Thyroid gland (tissue), 4 donors: ENCODE measurements at regions not wholly inside any gene's neighbourhood (a gene's known extent, or its start where the extent isn't known, plus 50 kb on each side); places are given as distances from the start of the nearest gene placed in this dataset.
"Not testable (repeated sequence)": the region's sequence is repeated elsewhere in the genome, so short reads cannot be mapped to it uniquely, and the experiment has no call there.

Source experiments
- POLR2A ChIP-seq, 2 donors: fragments of 450-650 bp; IDR thresholded peaks; one replicate each; pipeline ENCODE4 v1.6.1; 2017; ENCODE audit warnings: antibody characterized with exemption in 2 of 2, mild to moderate bottlenecking in 2 of 2, moderate library complexity in 1 of 2
- TF ChIP-seq, protein P1 (sequence below), 6 experiments: fragments of 200-600 bp in 3 of 6; fragments of 450-650 bp in 3 of 6; sonication (generic) in 3 of 6; IDR thresholded peaks; one replicate each; pipeline ENCODE4 v1.5.1; 2016 to 2019; ENCODE audit warnings: antibody characterized with exemption in 6 of 6, mild to moderate bottlenecking in 2 of 6, inconsistent platforms in 1 of 6, moderate library complexity in 1 of 6

DNA sequence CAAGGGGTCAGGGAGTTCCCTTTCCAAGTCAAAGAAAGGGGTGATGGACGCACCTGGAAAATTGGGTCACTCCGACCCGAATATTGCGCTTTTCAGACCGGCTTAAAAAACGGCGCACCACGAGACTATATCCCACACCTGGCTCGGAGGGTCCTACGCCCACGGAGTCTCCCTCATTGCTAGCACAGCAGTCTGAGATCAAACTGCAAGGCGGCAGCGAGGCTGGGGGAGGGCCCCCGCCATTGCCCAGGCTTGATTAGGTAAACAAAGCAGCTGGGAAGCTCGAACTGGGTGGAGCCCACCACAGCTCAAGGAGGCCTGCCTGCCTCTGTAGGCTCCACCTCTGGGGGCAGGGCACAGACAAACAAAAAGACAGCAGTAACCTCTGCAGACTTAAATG, 1150.5 kb downstream of the HACE1 start:
- TF ChIP-seq, protein P1, sequence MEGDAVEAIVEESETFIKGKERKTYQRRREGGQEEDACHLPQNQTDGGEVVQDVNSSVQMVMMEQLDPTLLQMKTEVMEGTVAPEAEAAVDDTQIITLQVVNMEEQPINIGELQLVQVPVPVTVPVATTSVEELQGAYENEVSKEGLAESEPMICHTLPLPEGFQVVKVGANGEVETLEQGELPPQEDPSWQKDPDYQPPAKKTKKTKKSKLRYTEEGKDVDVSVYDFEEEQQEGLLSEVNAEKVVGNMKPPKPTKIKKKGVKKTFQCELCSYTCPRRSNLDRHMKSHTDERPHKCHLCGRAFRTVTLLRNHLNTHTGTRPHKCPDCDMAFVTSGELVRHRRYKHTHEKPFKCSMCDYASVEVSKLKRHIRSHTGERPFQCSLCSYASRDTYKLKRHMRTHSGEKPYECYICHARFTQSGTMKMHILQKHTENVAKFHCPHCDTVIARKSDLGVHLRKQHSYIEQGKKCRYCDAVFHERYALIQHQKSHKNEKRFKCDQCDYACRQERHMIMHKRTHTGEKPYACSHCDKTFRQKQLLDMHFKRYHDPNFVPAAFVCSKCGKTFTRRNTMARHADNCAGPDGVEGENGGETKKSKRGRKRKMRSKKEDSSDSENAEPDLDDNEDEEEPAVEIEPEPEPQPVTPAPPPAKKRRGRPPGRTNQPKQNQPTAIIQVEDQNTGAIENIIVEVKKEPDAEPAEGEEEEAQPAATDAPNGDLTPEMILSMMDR (IDR thresholded peaks at IDR 0.05): not testable (repeated sequence)
- TF ChIP-seq POLR2A (IDR thresholded peaks at IDR 0.05): not testable (repeated sequence)
